Endothelial cell of umbilical vein (primary cell): ENCODE measurements at regions not wholly inside any gene's neighbourhood (a gene's known extent, or its start where the extent isn't known, plus 50 kb on each side); places are given as distances from the start of the nearest gene placed in this dataset.

ENCODE experiments used
- BruUV-seq: library from RNA; stranded (reverse); fragments of 400-500 nt; replicated peaks from 2 replicates; lab custom pipeline; 2021; lab: Mats Ljungman, UMichigan
- CTCF ChIA-PET: fragments of 300-600, 350-600 bp; sonication (Branson Sonifier 250); formaldehyde crosslinking; loops from one replicate; lab custom pipeline; 2021; ENCODE audit warnings: antibody characterized with exemption, inconsistent platforms; lab: Charles Lee
- POLR2A ChIA-PET: fragments of 300-600, 350-600 bp; sonication (Branson Sonifier 250); formaldehyde crosslinking; loops from one replicate; lab custom pipeline; 2021; ENCODE audit warnings: antibody characterized with exemption, inconsistent platforms; lab: Charles Lee
- DNase-seq: peaks from one replicate; pipeline ENCODE4 v3.0.0-alpha.2; 2011; ENCODE audit warnings: low read depth, low spot score
- FAIRE-seq: peaks from 2 replicates; lab custom pipeline; 2011; peaks lifted over from hg19 to GRCh38; lab: Jason Lieb, UNC
- H2AFZ ChIP-seq: 2 replicates; pipeline ENCODE4 v1.6.0; 2012; ENCODE audit warnings: low read depth, low read length, control low read depth, inconsistent platforms
- H3K27ac ChIP-seq: 2 replicates; pipeline ENCODE4 v1.5.1; 2011; ENCODE audit warnings: low read depth, mild to moderate bottlenecking, control low read depth, low read length, moderate library complexity; ENCODE audit not compliant: insufficient read depth
- H3K27me3 ChIP-seq, 2 experiments: 2 replicates each; pipeline versions ENCODE4 v1.6.0 to v1.6.1; 2011; ENCODE audit warnings: low read length in 2 of 2, mixed read lengths in 1 of 2; ENCODE audit not compliant: control insufficient read depth in 2 of 2, insufficient read depth in 2 of 2
- H3K36me3 ChIP-seq, 2 experiments: 2 replicates in 1 of 2; 3 replicates in 1 of 2; pipeline ENCODE4 v1.5.1; 2011; ENCODE audit warnings: low read length in 2 of 2, mild to moderate bottlenecking in 1 of 2, moderate library complexity in 1 of 2; ENCODE audit not compliant: control insufficient read depth in 2 of 2, insufficient read depth in 2 of 2; ENCODE audit errors: extremely low read depth in 1 of 2
- H3K4me1 ChIP-seq: 3 replicates; pipeline ENCODE4 v1.5.1; 2011; ENCODE audit warnings: mild to moderate bottlenecking, low read length; ENCODE audit not compliant: control insufficient read depth, insufficient read depth; ENCODE audit errors: extremely low read depth
- H3K4me2 ChIP-seq: 2 replicates; pipeline ENCODE4 v1.6.1; 2011; ENCODE audit warnings: low read length, control low read depth, mixed read lengths; ENCODE audit not compliant: insufficient read depth
- H3K4me3 ChIP-seq, 3 experiments: fragments of 200-600 bp in 1 of 3; sonication (generic), shearing (Covaris generic) in 1 of 3; replicated peaks in 1 of 3; 2 replicates each; pipeline ENCODE4 v1.5.1; 2011 to 2016; ENCODE audit warnings: control low read depth in 3 of 3, low read length in 3 of 3, mild to moderate bottlenecking in 2 of 3, inconsistent platforms in 1 of 3, low read depth in 1 of 3, moderate library complexity in 1 of 3; ENCODE audit not compliant: insufficient read depth in 1 of 3
- H3K79me2 ChIP-seq: 2 replicates; pipeline ENCODE4 v1.6.0; 2012; ENCODE audit warnings: low read length, inconsistent platforms; ENCODE audit not compliant: control insufficient read depth, insufficient read depth
- H3K9ac ChIP-seq: replicated peaks from 2 replicates; pipeline ENCODE3; 2011; ENCODE audit warnings: low read length, control low read depth; ENCODE audit not compliant: insufficient read depth; ENCODE audit errors: extremely low read depth
- H3K9me1 ChIP-seq: replicated peaks from 3 replicates; pipeline ENCODE4 v1.6.0; 2011; ENCODE audit warnings: mild to moderate bottlenecking, low read length; ENCODE audit not compliant: control insufficient read depth, insufficient read depth; ENCODE audit errors: extremely low read depth
- H3K9me3 ChIP-seq: replicated peaks from 2 replicates; pipeline ENCODE4 v1.5.1; 2012; ENCODE audit warnings: low read length, inconsistent platforms; ENCODE audit not compliant: control insufficient read depth, insufficient read depth
- H4K20me1 ChIP-seq: replicated peaks from 2 replicates; pipeline ENCODE3; 2011; ENCODE audit warnings: mild to moderate bottlenecking, low read length; ENCODE audit not compliant: control insufficient read depth, insufficient read depth; ENCODE audit errors: extremely low read depth
- EZH2 ChIP-seq: IDR thresholded peaks from 2 replicates; pipeline ENCODE4 v1.6.1; 2012; ENCODE audit warnings: borderline replicate concordance, low read depth, mild to moderate bottlenecking, moderate library complexity, low read length, inconsistent platforms; ENCODE audit not compliant: severe bottlenecking
- FOS ChIP-seq: IDR thresholded peaks from 2 replicates; pipeline ENCODE4 v1.6.1; 2011; ENCODE audit warnings: mild to moderate bottlenecking, low read length, moderate library complexity, borderline replicate concordance; ENCODE audit not compliant: insufficient read depth
- GATA2 ChIP-seq: IDR thresholded peaks from 2 replicates; pipeline ENCODE4 v1.7.0; 2011; ENCODE audit warnings: low read depth, mild to moderate bottlenecking, moderate library complexity, mixed read lengths, low read length; ENCODE audit not compliant: insufficient read length, insufficient read depth
- JUN ChIP-seq: IDR thresholded peaks from 2 replicates; pipeline ENCODE4 v1.6.1; 2011; ENCODE audit warnings: borderline replicate concordance, low read depth; ENCODE audit not compliant: insufficient read length, insufficient read depth
- MYC ChIP-seq: IDR thresholded peaks from one replicate; pipeline ENCODE4 v1.6.1; 2011; ENCODE audit warnings: mild to moderate bottlenecking, low read depth, low read length
- POLR2A ChIP-seq: IDR thresholded peaks from 2 replicates; pipeline ENCODE4 v1.6.1; 2012; ENCODE audit warnings: low read depth, mild to moderate bottlenecking, control low read depth, low read length
- POLR2AphosphoS5 ChIP-seq: IDR thresholded peaks from 2 replicates; pipeline ENCODE4 v1.6.1; 2012; ENCODE audit warnings: low read depth, mild to moderate bottlenecking, control low read depth, low read length, moderate library complexity; ENCODE audit not compliant: insufficient read depth
- dilution Hi-C: fragments of 300-500 bp; cut with MboI; formaldehyde crosslinking; loops from one replicate; pipeline ENCODE4 v1.15.0; 2019; ENCODE audit warnings: low sequenced_read_pairs; ENCODE audit not compliant: extremely low pct_ligation_motif_present
- intact Hi-C: fragments of 100-400 bp; cut with micrococcal nuclease; formaldehyde crosslinking; loops from one replicate; pipeline ENCODE4 v1.10.0; 2022
- TF ChIP-seq, protein P1 (sequence below): IDR thresholded peaks from 2 replicates; pipeline ENCODE4 v1.6.1; 2011; ENCODE audit not compliant: insufficient read depth, insufficient read length
- TF ChIP-seq, protein P2 (sequence below), 2 donors: IDR thresholded peaks; 1 replicate in 1 of 2; 2 replicates in 1 of 2; pipeline ENCODE4 v1.5.1; 2011; ENCODE audit warnings: low read length in 2 of 2, mild to moderate bottlenecking in 2 of 2, moderate library complexity in 2 of 2, control low read depth in 1 of 2, inconsistent platforms in 1 of 2, low read depth in 1 of 2; ENCODE audit not compliant: insufficient read depth in 1 of 2; ENCODE audit errors: extremely low read depth in 1 of 2

DNA sequence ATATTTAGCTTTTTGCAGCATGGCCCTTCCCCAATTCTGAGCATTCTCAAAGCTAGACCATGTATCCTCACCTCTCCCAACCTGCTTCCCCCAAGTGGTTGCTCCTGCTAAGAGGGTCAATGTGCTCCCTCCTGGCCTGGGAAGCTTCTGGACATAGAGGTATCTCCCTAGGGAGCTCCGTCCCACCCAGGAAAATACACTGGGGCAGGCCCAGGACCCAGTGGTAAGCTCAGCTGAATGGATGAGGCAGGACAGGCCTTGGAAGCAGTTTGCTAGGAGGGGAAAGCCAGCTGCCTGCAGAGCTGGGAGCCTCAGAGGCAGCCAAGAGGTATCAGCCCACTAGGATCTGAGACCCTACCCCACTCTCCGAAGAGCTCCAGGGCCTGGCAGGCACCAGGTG, 1721.6 kb downstream of the TP53TG3F start:
- Histone ChIP-seq H3K4me2 (no peak overlapping the region), H3K9me3 (peaks cover 6% of the 10 kb centered on the region), H4K20me1 (no peaks in the 10 kb centered on the region), H3K27me3 (no peaks in the 10 kb centered on the region), H3K27ac (no peak overlapping the region), H3K4me1 (no peaks in the 10 kb centered on the region), H2AFZ (no peak overlapping the region), H3K9me1 (no peaks in the 10 kb centered on the region), H3K36me3 (no peaks in the 10 kb centered on the region), H3K79me2 (no peaks in the 10 kb centered on the region), H3K4me3 (no peak overlapping the region), H3K9ac (no peak overlapping the region)
- POLR2A ChIA-PET: no interaction called here
- CTCF ChIA-PET: no interaction called here
- FAIRE-seq (no peak), DNase-seq (no peak)
- BruUV-seq: no TSS peak
- intact Hi-C loops (no loop called here), dilution Hi-C loops (no loop called here)
- TF ChIP-seq MYC: no peak
- TF ChIP-seq, protein P1, sequence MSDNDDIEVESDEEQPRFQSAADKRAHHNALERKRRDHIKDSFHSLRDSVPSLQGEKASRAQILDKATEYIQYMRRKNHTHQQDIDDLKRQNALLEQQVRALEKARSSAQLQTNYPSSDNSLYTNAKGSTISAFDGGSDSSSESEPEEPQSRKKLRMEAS: no peak
- TF ChIP-seq, protein P2, sequence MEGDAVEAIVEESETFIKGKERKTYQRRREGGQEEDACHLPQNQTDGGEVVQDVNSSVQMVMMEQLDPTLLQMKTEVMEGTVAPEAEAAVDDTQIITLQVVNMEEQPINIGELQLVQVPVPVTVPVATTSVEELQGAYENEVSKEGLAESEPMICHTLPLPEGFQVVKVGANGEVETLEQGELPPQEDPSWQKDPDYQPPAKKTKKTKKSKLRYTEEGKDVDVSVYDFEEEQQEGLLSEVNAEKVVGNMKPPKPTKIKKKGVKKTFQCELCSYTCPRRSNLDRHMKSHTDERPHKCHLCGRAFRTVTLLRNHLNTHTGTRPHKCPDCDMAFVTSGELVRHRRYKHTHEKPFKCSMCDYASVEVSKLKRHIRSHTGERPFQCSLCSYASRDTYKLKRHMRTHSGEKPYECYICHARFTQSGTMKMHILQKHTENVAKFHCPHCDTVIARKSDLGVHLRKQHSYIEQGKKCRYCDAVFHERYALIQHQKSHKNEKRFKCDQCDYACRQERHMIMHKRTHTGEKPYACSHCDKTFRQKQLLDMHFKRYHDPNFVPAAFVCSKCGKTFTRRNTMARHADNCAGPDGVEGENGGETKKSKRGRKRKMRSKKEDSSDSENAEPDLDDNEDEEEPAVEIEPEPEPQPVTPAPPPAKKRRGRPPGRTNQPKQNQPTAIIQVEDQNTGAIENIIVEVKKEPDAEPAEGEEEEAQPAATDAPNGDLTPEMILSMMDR (IDR thresholded peaks at IDR 0.05; ENCODE audit: extremely low read depth in 1 of 2, insufficient read depth in 1 of 2, low read depth in 1 of 2, low read length in 2 of 2): no peak
- TF ChIP-seq POLR2AphosphoS5: no peak
- TF ChIP-seq GATA2: no peak
- no peak for TF ChIP-seq EZH2
- TF ChIP-seq FOS: no peak
- TF ChIP-seq JUN: no peak
- TF ChIP-seq POLR2A: no peak
